Activated CD4-positive, alpha-beta T cell treated with anti-CD3 and anti-CD28 coated beads, Interleukin-2, amount 50 U/mL, for 16 hours (primary cell): ENCODE measurements at regions not wholly inside any gene's neighbourhood (a gene's known extent, or its start where the extent isn't known, plus 50 kb on each side); places are given as distances from the start of the nearest gene placed in this dataset.

Experiments used
- DNase-seq: peaks from one replicate; pipeline ENCODE4 v3.0.0-alpha.2; 2020

- DNase-seq, result no peak
Observed at GRCh38 chr1:17907999-17908398, 152.9 kb downstream of the ACTL8 start.

DNA sequence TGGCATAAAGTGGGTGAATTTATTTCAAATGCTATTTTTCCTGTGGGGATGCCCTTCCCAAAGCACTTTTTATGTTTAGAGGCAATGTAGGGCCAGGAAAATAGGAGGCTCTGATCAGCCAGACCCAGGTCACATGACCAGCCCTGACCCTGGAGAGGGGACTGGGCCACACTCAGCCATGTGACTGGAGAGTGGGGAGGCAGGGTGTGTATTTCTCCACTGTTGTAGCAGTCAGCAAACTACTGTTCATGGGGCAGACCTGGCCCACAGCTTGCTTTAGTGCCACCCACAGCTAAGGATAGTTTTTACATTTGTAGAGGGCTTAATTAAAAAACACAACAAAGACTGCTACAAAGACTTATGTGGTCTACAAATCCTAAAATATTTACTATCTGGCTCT is 153.8 kb downstream of the ACTL8 start:
- no peak for DNase-seq

GRCh38 chr1:17909634-17910033 is 154.5 kb downstream of the ACTL8 start:
- peak; percentile 3 for DNase-seq

GRCh38 chr1:17911791-17912190 is 156.7 kb downstream of the ACTL8 start:
- DNase-seq, result no peak

DNA sequence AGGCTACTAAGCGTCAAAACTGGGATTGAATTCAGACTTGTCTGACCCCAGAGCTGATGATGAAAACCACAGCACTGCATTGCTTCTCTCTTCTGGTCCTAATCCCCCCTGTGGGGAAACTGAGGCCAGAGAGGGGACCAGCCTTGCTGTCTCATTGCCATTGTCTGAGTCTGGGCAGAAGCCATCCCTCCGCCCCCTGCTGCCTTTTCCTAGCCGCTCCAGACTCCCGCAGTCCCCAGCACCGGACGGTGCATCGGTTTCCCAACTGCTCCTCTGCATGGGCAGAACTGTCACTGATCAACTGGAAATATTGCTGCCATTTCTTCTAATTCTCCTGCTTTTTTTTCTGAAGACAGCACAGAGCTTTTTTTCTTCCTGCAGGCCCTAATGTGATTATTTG is 157.4 kb downstream of the ACTL8 start:
- no peak for DNase-seq

DNA sequence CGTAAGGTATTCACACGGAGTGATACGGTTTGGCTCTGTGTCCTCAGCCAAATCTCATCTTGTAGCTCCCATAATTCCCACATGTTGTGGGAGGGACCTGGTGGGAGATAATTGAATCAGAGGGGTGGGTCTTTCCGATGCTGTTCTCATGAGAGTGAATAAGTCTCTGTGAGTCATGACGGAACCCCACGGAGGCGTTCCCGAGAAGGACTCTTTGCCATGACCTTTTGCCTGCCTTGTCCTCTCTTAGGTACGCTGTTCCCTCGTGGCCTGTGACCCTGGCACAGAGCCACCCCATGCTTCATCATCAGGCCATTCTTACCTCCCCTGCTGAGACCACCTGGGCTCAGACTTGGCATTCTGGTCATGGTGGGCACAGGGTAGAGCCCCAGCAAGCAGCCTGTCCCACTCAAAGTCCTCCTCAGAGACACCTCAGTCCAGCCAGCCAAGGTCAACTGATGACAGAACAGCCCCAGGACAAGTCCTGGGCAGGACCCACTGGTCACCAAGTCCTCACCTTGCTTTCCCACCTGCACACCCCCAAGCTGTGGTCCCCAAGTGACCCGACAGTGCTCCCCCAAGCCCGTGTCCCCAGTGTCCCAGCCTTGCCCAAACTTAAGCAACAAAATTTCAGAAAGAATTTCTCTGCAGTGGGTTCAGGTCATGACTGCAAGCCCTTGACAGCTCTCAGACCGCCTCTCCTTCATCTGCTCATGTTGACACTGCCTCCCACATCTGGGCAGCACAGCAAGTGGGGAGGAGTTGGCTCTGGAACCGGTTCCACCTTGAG is 158.4 kb downstream of the ACTL8 start:
- DNase-seq, result no peak

GRCh38 chr1:17914131-17914530 is 159.0 kb downstream of the ACTL8 start:
- DNase-seq, result no peak

DNA sequence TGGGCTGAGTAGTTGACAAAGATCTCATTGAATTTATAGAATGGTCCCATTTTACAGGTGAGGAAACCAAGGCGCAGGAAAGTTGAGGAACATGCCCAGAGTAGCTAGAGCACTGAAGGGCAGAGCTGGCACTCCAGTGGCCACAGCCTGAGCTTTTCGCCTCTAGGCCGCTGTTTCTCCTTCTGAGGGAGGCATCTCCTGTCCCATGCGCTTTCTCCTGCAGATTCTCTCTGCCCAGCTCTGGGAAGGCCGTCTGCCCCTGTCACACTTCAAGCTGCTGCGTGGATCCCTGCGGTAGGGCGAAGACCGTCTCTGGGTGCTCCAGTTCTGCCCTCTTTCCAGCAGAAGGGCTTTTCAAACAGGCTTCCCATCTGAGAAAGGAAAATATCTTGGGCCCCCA is 159.9 kb downstream of the ACTL8 start:
- DNase-seq, result no peak

DNA sequence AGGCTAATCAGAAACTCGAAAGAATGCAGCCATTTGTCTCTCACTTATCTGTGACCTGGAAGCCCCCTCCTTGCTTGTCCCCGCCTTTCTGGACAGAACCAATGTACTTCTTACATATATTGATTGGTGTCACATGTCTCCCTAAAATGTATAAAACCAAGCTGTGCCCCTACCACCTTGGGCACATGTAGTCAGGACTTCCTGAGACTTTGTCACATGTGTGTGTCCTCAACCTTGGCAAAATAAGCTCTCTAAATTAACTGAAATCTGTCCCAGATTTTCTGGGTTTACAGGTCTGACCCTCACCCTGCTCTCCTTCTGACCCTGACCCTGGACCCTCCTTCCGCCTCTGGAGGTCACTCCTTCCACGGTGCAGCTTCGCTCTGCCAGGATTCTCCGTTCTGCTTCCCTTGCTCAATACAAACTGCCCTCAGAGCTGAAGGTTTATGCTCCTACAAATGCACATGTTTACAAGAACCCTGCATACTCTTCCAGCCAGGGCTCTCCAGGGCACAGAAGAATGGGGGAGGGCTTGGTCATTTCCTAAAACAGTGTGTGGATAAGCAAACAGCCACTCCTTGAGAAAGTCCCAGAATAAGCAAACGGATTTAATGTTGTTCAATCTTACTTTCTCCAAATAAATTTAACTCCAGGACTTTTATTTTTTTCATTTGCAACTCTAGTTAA is 160.5 kb downstream of the ACTL8 start:
- DNase-seq, result no peak

DNA sequence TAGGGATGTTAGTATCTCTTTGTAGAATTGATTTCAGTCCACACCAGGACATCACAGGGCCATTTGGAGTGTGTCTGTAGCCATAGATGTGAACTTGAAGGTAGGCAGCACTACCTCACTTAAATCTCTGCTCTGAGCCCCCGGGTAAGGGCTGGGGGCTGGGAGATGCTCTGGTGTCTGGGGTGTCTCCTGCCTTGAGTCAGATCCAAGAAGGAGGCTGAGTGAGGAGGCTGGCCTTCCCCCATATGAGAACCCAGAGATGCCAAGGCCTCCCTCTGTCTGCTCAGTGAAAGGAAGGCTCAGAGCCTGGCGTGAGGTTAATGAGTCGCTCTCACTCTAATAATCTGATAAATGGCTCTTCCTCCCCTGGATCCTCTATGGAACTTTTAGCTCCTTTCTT is 161.6 kb downstream of the ACTL8 start:
- DNase-seq, result no peak

DNA sequence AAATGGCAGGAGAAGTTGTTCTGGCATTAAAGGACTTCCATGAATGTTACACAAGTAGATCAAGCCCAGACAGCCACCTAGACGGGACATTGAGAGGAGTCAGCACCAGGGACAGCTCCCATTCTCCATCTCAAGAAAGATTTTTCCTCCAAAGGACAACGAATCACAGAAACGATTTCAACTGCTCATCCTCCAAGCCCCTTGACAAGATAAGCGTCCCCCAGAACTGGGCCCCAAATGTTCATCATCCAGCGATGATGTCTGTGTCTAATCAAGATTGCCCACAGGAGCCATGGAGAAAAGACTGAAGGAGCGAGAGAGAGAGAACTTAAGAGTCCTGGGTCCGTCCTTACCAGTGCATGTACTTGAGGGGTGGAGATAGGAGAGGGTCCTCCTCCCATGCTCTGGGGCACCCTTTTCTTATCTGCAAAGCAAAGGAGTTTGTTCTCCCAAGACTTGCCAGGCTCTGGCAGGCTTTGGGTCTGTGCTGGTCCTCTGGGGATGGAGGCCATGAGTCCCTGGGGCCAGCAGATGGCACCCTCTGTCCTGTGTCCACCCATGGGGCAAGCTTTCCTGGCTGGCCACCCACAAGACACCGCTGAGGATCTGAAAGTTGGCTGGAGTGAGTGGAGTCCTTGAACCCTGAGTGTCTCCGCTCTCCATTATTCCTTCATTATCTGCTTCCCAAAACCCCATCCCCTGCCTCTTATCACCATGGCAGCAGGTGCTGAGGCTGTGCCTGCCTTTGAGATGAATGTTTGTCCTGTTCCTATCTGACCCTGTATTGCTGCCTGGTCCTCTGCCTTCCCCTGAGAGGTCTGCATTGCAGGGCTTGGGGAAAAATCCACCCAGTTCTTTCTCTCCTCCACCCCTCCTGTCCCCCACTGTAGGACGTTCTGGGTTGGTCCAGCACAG is 164.6 kb downstream of the ACTL8 start:
- no peak for DNase-seq

GRCh38 chr1:17920881-17921640 is 165.9 kb downstream of the ACTL8 start:
- DNase-seq, result no peak

GRCh38 chr1:17922833-17923232 is 167.7 kb downstream of the ACTL8 start:
- DNase-seq, result peak; percentile 8

DNA sequence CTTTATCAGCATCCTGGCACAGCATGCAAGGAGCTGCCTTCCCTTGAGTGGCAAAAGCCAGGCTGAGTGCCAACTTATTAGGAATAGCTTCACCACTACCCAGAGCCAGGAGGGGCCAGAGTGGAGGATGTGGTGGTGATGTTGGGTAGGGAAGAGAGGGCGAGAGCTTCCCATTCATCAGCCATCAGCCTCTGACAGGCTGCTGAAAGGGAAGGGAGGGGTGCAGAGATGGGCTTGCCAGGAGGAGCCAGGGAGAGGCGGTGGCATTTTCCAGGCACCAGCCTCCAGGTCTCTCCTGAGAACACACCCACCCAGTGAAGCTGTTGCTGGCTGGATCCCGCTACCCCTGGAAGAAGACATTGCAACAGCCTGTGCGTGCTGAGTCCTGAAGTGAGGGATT is 168.5 kb downstream of the ACTL8 start:
- DNase-seq, result no peak

GRCh38 chr1:17924578-17924977 is 169.4 kb downstream of the ACTL8 start:
- no peak for DNase-seq

GRCh38 chr1:17925290-17926237 is 170.4 kb downstream of the ACTL8 start:
- no peak for DNase-seq

GRCh38 chr1:17926906-17927305 is 171.8 kb downstream of the ACTL8 start:
- DNase-seq, result no peak

DNA sequence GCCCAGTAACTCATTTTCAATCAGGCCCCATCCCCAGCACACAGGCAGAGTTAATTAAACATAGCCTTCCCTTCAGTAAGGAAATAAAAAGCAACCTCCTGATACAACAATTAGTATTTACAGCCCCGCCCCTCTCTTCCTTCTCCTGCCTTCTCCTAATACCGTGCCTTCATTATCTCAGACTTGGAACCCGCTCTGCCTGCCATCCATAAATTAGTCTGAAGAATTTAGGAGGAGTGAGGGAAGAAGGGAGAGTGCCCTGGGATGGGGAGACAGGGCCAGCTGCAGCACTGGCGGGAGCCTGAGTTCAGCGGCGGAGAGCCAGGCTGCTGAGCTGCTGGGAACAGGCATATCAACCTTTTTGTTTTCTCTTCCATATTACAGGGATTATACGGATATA is 172.8 kb downstream of the ACTL8 start:
- DNase-seq, result no peak

- DNase-seq, result no peak
Observed at GRCh38 chr1:17929224-17929623, 174.1 kb downstream of the ACTL8 start.

DNA sequence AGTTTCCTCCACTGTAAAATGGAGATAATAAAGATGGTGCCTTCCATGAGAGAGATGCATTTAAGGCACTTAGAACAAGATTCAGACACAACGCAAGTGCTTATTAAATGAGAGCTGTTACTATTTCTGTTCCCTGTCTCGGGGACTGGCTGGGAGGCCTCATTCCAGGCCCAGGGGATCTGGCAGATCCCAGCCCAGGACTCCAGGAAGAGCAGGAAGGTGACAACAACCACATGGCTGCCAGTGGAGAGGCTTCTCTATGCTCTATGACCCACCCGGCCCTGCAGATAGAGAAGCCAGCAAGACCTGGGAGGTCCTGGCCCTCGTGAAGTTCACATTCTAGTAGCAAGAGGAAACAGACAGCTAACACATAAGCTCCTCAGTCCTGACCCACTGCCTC is 175.5 kb downstream of the ACTL8 start:
- no peak for DNase-seq

- no peak for DNase-seq
Observed at GRCh38 chr1:17932164-17932563, 175.4 kb upstream of the IGSF21 start.

DNA sequence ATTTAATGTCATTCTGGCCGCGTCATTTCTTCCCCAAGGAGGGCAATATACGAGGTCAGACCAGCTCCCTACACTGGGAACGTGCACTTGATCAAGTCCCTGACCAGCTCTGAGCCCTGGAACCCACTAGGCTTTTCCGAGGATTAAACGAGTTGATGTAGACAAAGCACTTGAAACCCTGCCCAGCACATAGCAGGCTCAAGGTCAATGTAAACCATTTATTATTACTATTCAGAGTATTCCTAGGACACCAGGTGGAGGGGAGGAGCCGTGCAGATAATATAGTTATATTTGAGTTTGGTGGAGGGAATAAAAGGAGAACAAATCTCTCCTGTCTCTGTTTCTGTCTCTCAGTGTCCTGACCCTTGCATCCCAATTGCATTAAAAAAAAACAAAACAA is 174.1 kb upstream of the IGSF21 start:
- DNase-seq, result no peak
